NCI-H146 (cell line): ENCODE measurements at regions not wholly inside any gene's neighbourhood (a gene's known extent, or its start where the extent isn't known, plus 50 kb on each side); places are given as distances from the start of the nearest gene placed in this dataset.
"Not testable (repeated sequence)": the region's sequence is repeated elsewhere in the genome, so short reads cannot be mapped to it uniquely, and the experiment has no call there.

Experiments
- DNase-seq: peaks from one replicate; lab custom pipeline; 2025; lab: John Stamatoyannopoulos, UW

- no peak for DNase-seq
Measured at GRCh38 chr5:107072440-107072839, 598.3 kb downstream of the EFNA5 start.

GRCh38 chr5:107068782-107069181 lies 602.0 kb downstream of the EFNA5 start:
- no peak for DNase-seq

GRCh38 chr5:107067395-107067794 lies 603.3 kb downstream of the EFNA5 start:
- DNase-seq, result no peak

GRCh38 chr5:107063511-107063910 lies 607.2 kb downstream of the EFNA5 start:
- no peak for DNase-seq

GRCh38 chr5:107058803-107059202 lies 611.9 kb downstream of the EFNA5 start:
- no peak for DNase-seq

GRCh38 chr5:107058235-107058634 lies 612.5 kb downstream of the EFNA5 start:
- DNase-seq, result no peak

- DNase-seq, result no peak
Measured at GRCh38 chr5:107056278-107056677, 614.5 kb downstream of the EFNA5 start.

GRCh38 chr5:107047048-107047447 lies 623.7 kb downstream of the EFNA5 start:
- no peak for DNase-seq

- no peak for DNase-seq
Measured at GRCh38 chr5:107043665-107044064, 627.1 kb downstream of the EFNA5 start.

GRCh38 chr5:107040907-107041306 lies 629.8 kb downstream of the EFNA5 start:
- DNase-seq, result no peak

GRCh38 chr5:107032629-107033028 lies 638.1 kb downstream of the EFNA5 start:
- DNase-seq, result no peak

GRCh38 chr5:107028938-107029337 lies 641.8 kb downstream of the EFNA5 start:
- DNase-seq, result no peak

GRCh38 chr5:107025712-107026497 lies 644.8 kb downstream of the EFNA5 start:
- DNase-seq, result no peak

- DNase-seq, result no peak
Measured at GRCh38 chr5:107023732-107024131, 647.0 kb downstream of the EFNA5 start.

- DNase-seq, result no peak
Measured at GRCh38 chr5:107021575-107021974, 649.2 kb downstream of the EFNA5 start.

GRCh38 chr5:107020626-107021025 lies 650.1 kb downstream of the EFNA5 start:
- DNase-seq, result no peak

GRCh38 chr5:107017616-107018015 lies 653.1 kb downstream of the EFNA5 start:
- no peak for DNase-seq

GRCh38 chr5:107012371-107012770 lies 658.4 kb downstream of the EFNA5 start:
- no peak for DNase-seq

GRCh38 chr5:107011605-107012004 lies 659.1 kb downstream of the EFNA5 start:
- DNase-seq, result no peak

GRCh38 chr5:107010060-107010459 lies 660.7 kb downstream of the EFNA5 start:
- DNase-seq, result no peak

GRCh38 chr5:107005653-107006052 lies 665.1 kb downstream of the EFNA5 start:
- no peak for DNase-seq

GRCh38 chr5:107005161-107005560 lies 665.6 kb downstream of the EFNA5 start:
- no peak for DNase-seq

- no peak for DNase-seq
Measured at GRCh38 chr5:107002115-107002514, 668.6 kb downstream of the EFNA5 start.

GRCh38 chr5:106999506-106999905 lies 671.2 kb downstream of the EFNA5 start:
- not testable (repeated sequence) for DNase-seq
